Ammon's horn (tissue), 1 donor: ENCODE measurements at regions not wholly inside any gene's neighbourhood (a gene's known extent, or its start where the extent isn't known, plus 50 kb on each side); places are given as distances from the start of the nearest gene placed in this dataset.
"Not testable (repeated sequence)": the region's sequence is repeated elsewhere in the genome, so short reads cannot be mapped to it uniquely, and the experiment has no call there.

Source experiments
- DNase-seq: peaks from one replicate; pipeline ENCODE4 v3.0.0-alpha.2; 2016; ENCODE audit warnings: low spot score

- DNase-seq: no peak
Measured at GRCh38 chr12:107826276-107826675, 51.8 kb downstream of the ASCL4 start.

DNA sequence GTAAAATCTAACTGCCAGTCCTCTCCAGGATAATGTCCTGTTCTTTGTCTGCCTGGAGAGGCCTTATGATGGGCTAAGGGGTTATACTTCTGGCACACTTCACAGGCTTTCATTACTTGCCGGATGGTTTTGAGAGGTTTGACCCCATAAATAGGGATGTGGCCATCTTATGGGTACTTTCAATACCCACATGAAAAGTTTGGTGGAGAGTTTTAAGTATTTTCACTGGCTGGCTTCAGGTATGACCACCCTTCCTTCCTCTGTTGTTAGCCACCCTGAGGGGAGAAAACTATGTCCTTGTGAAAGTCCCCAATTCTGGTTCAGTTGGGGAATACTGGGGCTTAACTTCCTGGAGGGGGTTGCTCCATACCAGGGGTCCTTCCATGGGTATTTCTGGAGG, 54.8 kb downstream of the ASCL4 start:
- no peak for DNase-seq

DNA sequence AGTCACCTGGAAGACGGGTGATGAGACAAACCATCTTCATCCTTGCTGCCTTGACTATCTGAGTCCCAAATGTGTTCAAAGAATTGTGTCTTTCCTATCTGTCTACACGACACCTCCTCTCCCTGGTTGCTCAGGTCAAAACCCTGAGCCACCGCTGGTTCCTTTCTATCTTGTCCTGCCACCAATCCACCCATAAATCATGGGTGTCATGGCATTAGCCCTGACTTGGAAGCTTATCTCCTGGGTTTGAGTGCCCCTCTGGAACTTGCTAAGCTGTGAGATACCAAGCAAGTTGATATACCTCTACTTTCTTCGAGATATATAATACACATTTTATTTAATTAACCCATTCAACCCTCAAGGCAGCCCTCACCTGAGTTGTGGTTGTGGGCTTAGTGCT, 57.9 kb downstream of the ASCL4 start:
- DNase-seq: no peak

GRCh38 chr12:107840186-107840585, 65.7 kb downstream of the ASCL4 start:
- DNase-seq: no peak

GRCh38 chr12:107843351-107844311, 69.1 kb downstream of the ASCL4 start:
- peak; percentile 3 for DNase-seq

- DNase-seq: no peak
Measured at GRCh38 chr12:107844312-107844921, 69.9 kb downstream of the ASCL4 start.

GRCh38 chr12:107845226-107845979, 70.9 kb downstream of the ASCL4 start:
- DNase-seq: no peak

DNA sequence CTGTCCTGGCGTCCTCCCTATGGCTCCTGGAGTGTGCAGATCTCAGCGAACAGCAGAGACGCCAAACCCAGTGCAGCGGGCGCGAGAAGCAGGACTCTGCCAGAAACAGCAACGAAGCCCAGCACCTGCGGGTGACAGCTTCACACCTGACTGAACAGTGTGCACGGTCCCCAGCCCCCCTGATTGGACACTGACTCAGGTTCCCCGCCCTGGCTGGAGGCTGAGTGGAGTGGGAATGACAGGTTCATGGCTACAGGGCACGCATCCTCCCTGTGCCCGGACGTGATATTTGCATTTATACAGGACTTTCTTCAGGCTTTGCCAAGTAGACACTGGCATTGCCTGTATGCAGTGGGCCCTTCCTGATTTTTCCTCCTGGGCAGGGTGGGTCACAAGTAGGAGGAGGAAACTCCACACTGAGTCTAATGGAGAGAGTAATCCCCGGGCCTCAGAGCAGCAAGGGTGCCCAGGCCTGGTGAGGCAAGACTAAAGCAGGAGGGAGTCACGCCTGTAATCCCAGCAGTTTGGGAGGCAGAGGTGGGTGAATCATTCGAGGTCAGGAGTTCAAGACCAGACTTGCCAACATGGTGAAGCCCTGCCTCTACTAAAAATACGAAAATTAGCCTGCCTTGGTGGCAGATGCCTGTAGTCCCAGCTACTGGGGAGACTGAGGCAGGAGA, 71.6 kb downstream of the ASCL4 start:
- no peak for DNase-seq

DNA sequence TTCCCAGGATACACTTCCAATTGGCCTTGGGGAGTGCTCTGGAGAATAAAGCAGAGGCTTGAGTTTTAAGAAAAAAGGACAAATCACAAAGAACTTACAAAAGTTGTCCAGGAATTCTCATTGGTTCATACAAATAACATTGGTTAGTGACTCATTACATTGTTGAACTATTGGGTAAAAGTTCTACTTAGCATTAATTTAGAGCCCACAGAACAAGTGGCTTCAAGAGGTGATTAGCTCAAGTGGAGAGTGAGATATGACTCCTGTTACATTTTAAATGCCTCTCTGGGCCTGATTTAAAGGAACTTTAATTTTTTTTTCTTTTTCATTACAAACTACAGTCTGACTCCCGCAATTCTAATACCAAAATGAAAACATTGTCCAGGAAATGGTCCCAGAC, 72.9 kb downstream of the ASCL4 start:
- DNase-seq: no peak

GRCh38 chr12:107847830-107848229, 73.3 kb downstream of the ASCL4 start:
- DNase-seq: no peak

- DNase-seq: no peak
Measured at GRCh38 chr12:107853479-107853878, 79.0 kb downstream of the ASCL4 start.

GRCh38 chr12:107855471-107855870, 81.0 kb downstream of the ASCL4 start:
- DNase-seq: no peak

- DNase-seq: no peak
Measured at GRCh38 chr12:107856096-107856495, 81.6 kb downstream of the ASCL4 start.

- no peak for DNase-seq
Measured at GRCh38 chr12:107857191-107857590, 82.7 kb downstream of the ASCL4 start.

DNA sequence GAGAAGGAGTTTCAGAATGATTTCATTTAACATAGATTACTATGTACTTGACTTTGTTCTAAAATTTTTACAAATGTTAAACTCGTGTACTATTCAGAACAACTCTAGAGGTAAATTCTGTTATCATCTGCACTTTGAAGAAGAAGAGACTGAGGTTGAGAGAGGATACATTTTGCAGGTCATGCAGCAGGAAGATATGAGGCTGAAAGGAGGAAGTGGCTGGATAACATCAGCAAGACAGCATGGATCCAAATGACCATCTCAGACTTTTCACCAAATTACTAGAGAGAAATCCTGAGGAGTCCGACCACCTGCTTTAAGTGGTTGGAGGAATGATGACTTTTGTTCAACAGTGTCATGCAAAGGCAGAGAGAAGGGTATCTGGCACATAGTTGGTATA, 84.9 kb downstream of the ASCL4 start:
- DNase-seq: no peak

DNA sequence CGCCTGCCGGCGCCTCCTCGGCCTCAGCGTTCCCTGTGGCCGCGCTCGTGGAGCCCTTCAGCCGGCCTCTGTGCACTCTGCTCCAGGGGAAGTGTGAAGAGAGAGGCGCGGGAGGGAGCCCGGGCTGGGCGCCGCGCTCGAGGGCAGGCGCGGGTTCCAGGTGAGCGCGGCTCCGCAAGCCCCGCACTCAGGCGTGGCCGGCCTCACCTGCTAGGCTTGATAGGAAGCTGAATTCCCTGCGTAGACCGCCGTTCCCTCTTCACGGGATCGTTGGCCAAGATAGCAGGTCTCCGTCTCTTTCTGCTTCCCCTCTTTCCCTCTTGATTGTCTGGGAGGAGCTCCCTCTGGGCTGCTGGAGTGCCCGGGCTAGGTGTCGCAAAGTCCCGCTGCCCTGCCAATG, 89.7 kb downstream of the ASCL4 start:
- no peak for DNase-seq

GRCh38 chr12:107864727-107865126, 90.2 kb downstream of the ASCL4 start:
- not testable (repeated sequence) for DNase-seq

DNA sequence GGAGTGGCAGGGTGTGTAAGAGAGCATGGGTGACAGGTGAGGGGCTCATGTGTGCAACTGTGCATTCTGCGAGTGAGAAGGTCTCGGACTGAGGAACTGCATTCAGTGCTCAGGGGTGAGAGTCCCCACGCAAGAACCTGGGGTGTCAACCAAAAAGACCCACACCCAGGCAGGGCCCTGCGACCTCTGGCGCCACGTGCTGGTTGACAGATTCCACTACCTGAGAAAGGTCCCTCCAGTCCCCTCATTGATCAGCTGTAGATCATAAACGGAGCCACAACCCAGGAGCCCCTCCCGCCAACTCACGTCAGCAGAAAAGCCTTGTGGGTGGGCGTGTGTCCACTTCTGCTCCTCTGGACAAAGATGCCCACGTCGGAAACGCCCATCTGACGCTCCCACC, 98.7 kb downstream of the ASCL4 start:
- no peak for DNase-seq

DNA sequence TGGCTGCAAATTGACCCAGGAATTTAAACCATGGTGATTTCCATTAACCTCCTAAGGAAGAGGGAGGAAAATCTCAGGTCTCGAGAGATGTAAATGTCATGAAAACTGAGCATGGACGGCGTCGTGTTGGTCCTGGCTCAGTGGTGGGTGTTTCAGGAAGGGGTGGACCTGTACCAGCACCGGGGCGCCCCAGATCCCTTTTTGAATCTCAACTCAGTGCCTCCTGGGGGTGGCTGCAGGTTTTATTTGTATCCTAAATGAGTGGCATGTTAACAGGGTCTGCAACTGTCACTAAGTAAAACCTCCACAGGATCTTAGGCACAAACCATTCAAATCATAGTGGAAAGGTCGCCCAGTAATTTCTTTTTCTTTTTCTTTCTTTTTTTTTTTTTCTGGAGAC, 101.3 kb downstream of the ASCL4 start:
- no peak for DNase-seq

DNA sequence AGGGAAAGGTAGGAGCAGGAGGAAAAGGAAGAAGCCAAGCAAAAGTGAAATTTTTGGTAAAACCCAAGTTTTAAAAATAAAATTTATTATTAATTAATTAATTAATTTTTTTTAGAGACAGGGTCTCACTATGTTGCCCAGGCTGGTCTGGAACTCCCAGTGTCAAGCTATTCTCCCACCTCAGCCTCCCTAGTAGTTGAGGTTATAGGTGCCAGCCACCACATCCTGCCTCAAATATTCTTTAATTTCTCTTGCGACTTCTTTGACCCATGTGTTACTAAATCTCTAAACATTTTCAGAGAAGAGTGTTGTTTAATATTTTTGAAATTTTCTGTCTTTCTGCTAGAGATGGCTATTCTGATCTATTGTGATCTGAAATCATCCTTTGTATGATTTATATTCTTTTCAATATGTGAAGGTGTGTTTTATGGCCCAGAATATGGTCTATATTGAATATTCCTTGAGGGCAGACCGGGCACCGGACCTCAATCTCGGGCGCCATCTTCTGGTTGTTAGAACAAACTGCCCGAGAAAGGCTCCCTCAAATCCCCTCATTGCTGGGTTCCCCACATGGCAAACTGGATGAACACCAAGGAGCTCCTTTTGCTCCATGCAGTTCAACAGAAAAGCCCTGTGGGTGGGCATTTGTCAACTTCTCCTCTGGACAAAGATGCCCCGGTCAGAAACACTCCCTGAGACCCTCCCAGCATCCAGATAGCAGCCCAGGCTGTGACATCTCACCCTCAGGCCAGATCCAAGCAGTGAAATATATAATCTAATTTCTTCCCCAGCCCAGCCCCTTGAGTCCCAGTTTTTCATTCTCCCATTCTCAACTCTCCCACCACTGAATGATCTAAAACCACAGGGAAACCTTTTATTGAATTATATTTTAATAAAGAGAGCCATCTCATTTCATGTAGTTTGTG, 110.5 kb downstream of the ASCL4 start:
- DNase-seq: peak; percentile 73

DNA sequence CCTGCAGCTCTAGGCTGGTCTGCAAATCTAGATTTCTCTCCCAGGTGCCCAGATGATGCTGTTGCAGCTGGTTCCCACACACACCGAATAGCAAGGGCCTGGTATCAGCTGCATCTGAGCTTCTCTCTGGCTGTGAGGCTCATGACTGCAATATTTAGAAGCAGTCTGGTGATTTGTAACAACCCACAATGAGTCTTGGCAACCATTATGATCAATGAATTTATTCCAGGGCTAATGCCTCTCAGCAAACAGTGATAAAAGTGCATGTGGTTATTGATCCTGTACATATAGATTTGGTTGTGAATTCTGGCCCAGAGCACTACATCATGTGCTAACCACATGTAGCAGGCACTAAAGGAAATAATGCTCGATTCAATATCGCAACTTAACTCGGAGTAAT, 114.3 kb downstream of the ASCL4 start:
- no peak for DNase-seq
